ENCODE measurements at regions not wholly inside any gene's neighbourhood (a gene's known extent, or its start where the extent isn't known, plus 50 kb on each side); places are given as distances from the start of the nearest gene placed in this dataset.

GRCh38 chr4:116913451-116913850, 171.9 kb downstream of the TRAM1L1 start:
- no peak overlapping the region for H3K27ac ChIP-seq

GRCh38 chr4:116906758-116907157, 178.6 kb downstream of the TRAM1L1 start:
- TF ChIP-seq EZH2phosphoT487 (IDR thresholded peaks at IDR 0.05; ENCODE audit: insufficient read depth, low read depth) (no peak), EZH2 (IDR thresholded peaks at IDR 0.05; ENCODE audit: insufficient read depth, poor library complexity, severe bottlenecking) (no peak)
- 3 to 9% methylated on average over 2 of the region's 2 CpGs for WGBS, 2 experiments (ENCODE audit: low coverage in 1 of 2, low lambda C conversion rate in 2 of 2, missing lambda C conversion rate in 2 of 2)
- Histone ChIP-seq H4K20me1 (ENCODE audit: insufficient read depth) (no peaks in the 10 kb centered on the region), H3K79me2 (ENCODE audit: insufficient read depth) (no peaks in the 10 kb centered on the region), H3K36me3 (ENCODE audit: low read depth) (no peaks in the 10 kb centered on the region), H3K4me3 (no peak overlapping the region), H3K4me1 (ENCODE audit: insufficient read depth) (no peaks in the 10 kb centered on the region), H3F3A (ENCODE audit: insufficient read depth) (no peaks in the 10 kb centered on the region), H3K27me3 (replicated peaks; ENCODE audit: insufficient read depth) (no peaks in the 10 kb centered on the region), H3K9me3 (ENCODE audit: low read depth) (no peaks in the 10 kb centered on the region), H2AFZ (no peak overlapping the region), H3K4me2 (ENCODE audit: unreplicated experiment) (no peak overlapping the region), H3K27ac (no peak overlapping the region), H3K9me2 (ENCODE audit: insufficient read depth) (no peaks in the 10 kb centered on the region), H3K9ac (no peak overlapping the region)
- in situ Hi-C loops (cut with MboI): no loop called here
- no peak for DNase-seq

More at GRCh38 chr4:116913451-116913850, 171.9 kb downstream of the TRAM1L1 start:
- Histone ChIP-seq H2AFZ (no peak overlapping the region), H3K9ac (no peak overlapping the region), H3K27me3 (replicated peaks; ENCODE audit: insufficient read depth) (no peaks in the 10 kb centered on the region), H3K36me3 (ENCODE audit: low read depth) (no peaks in the 10 kb centered on the region), H3K9me2 (ENCODE audit: insufficient read depth) (no peaks in the 10 kb centered on the region), H3K4me3 (no peak overlapping the region), H3F3A (ENCODE audit: insufficient read depth) (no peaks in the 10 kb centered on the region), H4K20me1 (ENCODE audit: insufficient read depth) (no peaks in the 10 kb centered on the region), H3K4me1 (ENCODE audit: insufficient read depth) (no peaks in the 10 kb centered on the region), H3K4me2 (ENCODE audit: unreplicated experiment) (no peak overlapping the region), H3K79me2 (ENCODE audit: insufficient read depth) (no peaks in the 10 kb centered on the region), H3K9me3 (ENCODE audit: low read depth) (no peaks in the 10 kb centered on the region)
- no peak for DNase-seq
- 0 to 10% methylated on average over 1 of the region's 1 CpG for WGBS, 2 experiments (ENCODE audit: low coverage in 1 of 2, low lambda C conversion rate in 2 of 2, missing lambda C conversion rate in 2 of 2)
- in situ Hi-C loops (cut with MboI): no loop called here
- TF ChIP-seq EZH2phosphoT487 (IDR thresholded peaks at IDR 0.05; ENCODE audit: insufficient read depth, low read depth): no peak
- TF ChIP-seq EZH2 (IDR thresholded peaks at IDR 0.05; ENCODE audit: insufficient read depth, poor library complexity, severe bottlenecking): no peak

DNA sequence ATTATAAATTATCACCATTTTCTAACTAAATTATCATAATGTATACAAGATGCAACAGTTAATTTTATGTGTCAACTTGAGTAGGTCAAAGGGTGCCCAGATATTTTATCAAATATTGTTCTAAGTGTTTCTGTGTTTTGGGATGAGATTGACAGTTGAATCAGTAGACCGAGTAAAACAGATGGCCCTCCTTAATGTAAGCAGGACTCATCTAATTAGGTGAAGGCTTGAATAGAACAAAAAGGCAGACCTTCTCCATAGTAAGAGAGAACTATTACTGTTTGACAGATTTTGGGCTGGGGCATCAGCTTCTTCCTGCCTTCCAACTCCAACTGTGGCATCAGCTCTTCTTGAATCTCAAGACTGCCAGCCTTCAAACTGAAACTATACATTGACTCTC, 185.8 kb downstream of the TRAM1L1 start:
- WGBS, 2 experiments (ENCODE audit: low coverage in 1 of 2, low lambda C conversion rate in 2 of 2, missing lambda C conversion rate in 2 of 2): 39 to 40% methylated on average over 1 of the region's 1 CpG
- in situ Hi-C loops (cut with MboI): no loop called here
- TF ChIP-seq EZH2 (IDR thresholded peaks at IDR 0.05; ENCODE audit: insufficient read depth, poor library complexity, severe bottlenecking) (no peak), EZH2phosphoT487 (IDR thresholded peaks at IDR 0.05; ENCODE audit: insufficient read depth, low read depth) (no peak)

GRCh38 chr4:116885579-116885978, 199.8 kb downstream of the TRAM1L1 start:
- no peak overlapping the region for H3K27ac ChIP-seq
- TF ChIP-seq EZH2 (IDR thresholded peaks at IDR 0.05; ENCODE audit: insufficient read depth, poor library complexity, severe bottlenecking) (no peak), EZH2phosphoT487 (IDR thresholded peaks at IDR 0.05; ENCODE audit: insufficient read depth, low read depth) (no peak)
- H3F3A ChIP-seq (ENCODE audit: insufficient read depth): no peaks in the 10 kb centered on the region

More for the DNA sequence above, 185.8 kb downstream of the TRAM1L1 start:
- no peaks in the 10 kb centered on the region for H4K20me1 ChIP-seq (ENCODE audit: insufficient read depth)
- H3K9me2 ChIP-seq (ENCODE audit: insufficient read depth): no peaks in the 10 kb centered on the region
- H3K4me2 ChIP-seq (ENCODE audit: unreplicated experiment): no peak overlapping the region
- H3K9ac ChIP-seq: no peak overlapping the region
- H3K79me2 ChIP-seq (ENCODE audit: insufficient read depth): no peaks in the 10 kb centered on the region
- H3K27me3 ChIP-seq (replicated peaks; ENCODE audit: insufficient read depth): no peaks in the 10 kb centered on the region
- no peak for DNase-seq
- H3K9me3 ChIP-seq (ENCODE audit: low read depth): no peaks in the 10 kb centered on the region
- H3K27ac ChIP-seq: no peak overlapping the region
- no peak overlapping the region for H3K4me3 ChIP-seq
- H3K4me1 ChIP-seq (ENCODE audit: insufficient read depth): no peaks in the 10 kb centered on the region
- H2AFZ ChIP-seq: no peak overlapping the region
- H3K36me3 ChIP-seq (ENCODE audit: low read depth): no peaks in the 10 kb centered on the region
- H3F3A ChIP-seq (ENCODE audit: insufficient read depth): no peaks in the 10 kb centered on the region

GRCh38 chr4:116882503-116882902, 202.9 kb downstream of the TRAM1L1 start:
- 18 to 23% methylated on average over 3 of the region's 3 CpGs for whole genome bisulfite sequencing, 2 experiments (ENCODE audit: low coverage in 1 of 2, low lambda C conversion rate in 2 of 2, missing lambda C conversion rate in 2 of 2)
- DNase-seq: no peak
- TF ChIP-seq EZH2 (IDR thresholded peaks at IDR 0.05; ENCODE audit: insufficient read depth, poor library complexity, severe bottlenecking): no peak
- no peak for TF ChIP-seq EZH2phosphoT487 (IDR thresholded peaks at IDR 0.05; ENCODE audit: insufficient read depth, low read depth)
- Histone ChIP-seq H3K36me3 (ENCODE audit: low read depth) (no peaks in the 10 kb centered on the region), H3K9ac (no peak overlapping the region), H3K4me1 (ENCODE audit: insufficient read depth) (no peaks in the 10 kb centered on the region), H4K20me1 (ENCODE audit: insufficient read depth) (no peaks in the 10 kb centered on the region), H3K4me3 (no peak overlapping the region), H3K79me2 (ENCODE audit: insufficient read depth) (no peaks in the 10 kb centered on the region), H3K27ac (no peak overlapping the region), H3K9me3 (ENCODE audit: low read depth) (no peaks in the 10 kb centered on the region), H3K9me2 (ENCODE audit: insufficient read depth) (no peaks in the 10 kb centered on the region), H3F3A (ENCODE audit: insufficient read depth) (no peaks in the 10 kb centered on the region), H2AFZ (no peak overlapping the region), H3K27me3 (replicated peaks; ENCODE audit: insufficient read depth) (no peaks in the 10 kb centered on the region), H3K4me2 (ENCODE audit: unreplicated experiment) (no peak overlapping the region)
- in situ Hi-C loops (cut with MboI): no loop called here

More at GRCh38 chr4:116885579-116885978, 199.8 kb downstream of the TRAM1L1 start:
- no peak overlapping the region for H3K4me2 ChIP-seq (ENCODE audit: unreplicated experiment)
- no peaks in the 10 kb centered on the region for H3K79me2 ChIP-seq (ENCODE audit: insufficient read depth)
- no peak for DNase-seq
- no peak overlapping the region for H3K4me3 ChIP-seq
- H3K9ac ChIP-seq: no peak overlapping the region
- H4K20me1 ChIP-seq (ENCODE audit: insufficient read depth): no peaks in the 10 kb centered on the region
- no peaks in the 10 kb centered on the region for H3K27me3 ChIP-seq (replicated peaks; ENCODE audit: insufficient read depth)
- H2AFZ ChIP-seq: no peak overlapping the region
- H3K36me3 ChIP-seq (ENCODE audit: low read depth): no peaks in the 10 kb centered on the region
- H3K9me2 ChIP-seq (ENCODE audit: insufficient read depth): no peaks in the 10 kb centered on the region
- no peaks in the 10 kb centered on the region for H3K4me1 ChIP-seq (ENCODE audit: insufficient read depth)
- no peaks in the 10 kb centered on the region for H3K9me3 ChIP-seq (ENCODE audit: low read depth)
- in situ Hi-C loops (cut with MboI): no loop called here

Data from GM23248 (cell line).